IMR-90 (cell line): ENCODE measurements at regions not wholly inside any gene's neighbourhood (a gene's known extent, or its start where the extent isn't known, plus 50 kb on each side); places are given as distances from the start of the nearest gene placed in this dataset.

ENCODE experiments used
- ATAC-seq: fragments of 200-7000 bp; cut with Tn5 transposase; 2 replicates; pipeline ENCODE4 v1.9.1; 2020; ENCODE audit warnings: low read depth, mild to moderate bottlenecking, moderate library complexity
- BruUV-seq: library from RNA; stranded (reverse); fragments of 400-500 nt; replicated peaks from 2 replicates; lab custom pipeline; 2021; lab: Mats Ljungman, UMichigan
- CTCF ChIA-PET: fragments of 300-600 bp; formaldehyde crosslinking; extraction: SDS; loops from one replicate; lab custom pipeline; 2021; ENCODE audit warnings: antibody characterized with exemption; lab: Yijun Ruan, JAX
- POLR2A ChIA-PET: fragments of 300-600 bp; sonication (Branson Sonifier 250); formaldehyde crosslinking; loops from one replicate; lab custom pipeline; 2022; ENCODE audit warnings: antibody characterized with exemption; ENCODE audit not compliant: unreplicated experiment; lab: Charles Lee
- DNase-seq: peaks from one replicate; pipeline ENCODE4 v3.0.0; 2013
- H2AFZ ChIP-seq: replicated peaks from 2 replicates; pipeline ENCODE3; 2013; ENCODE audit warnings: low read length, mild to moderate bottlenecking; ENCODE audit not compliant: poor library complexity
- H2AK5ac ChIP-seq: 2 replicates; pipeline ENCODE4 v1.6.1; 2013; ENCODE audit warnings: low read depth, low read length, inconsistent platforms
- H2AK9ac ChIP-seq: replicated peaks from 2 replicates; pipeline ENCODE3; 2013; ENCODE audit warnings: mild to moderate bottlenecking, low read depth, low read length, moderate library complexity; ENCODE audit not compliant: poor library complexity
- H2BK120ac ChIP-seq: 2 replicates; pipeline ENCODE4 v1.6.1; 2013; ENCODE audit warnings: low read depth, low read length, inconsistent platforms
- H2BK15ac ChIP-seq: 3 replicates; pipeline ENCODE4 v1.6.1; 2013; ENCODE audit warnings: low read depth, low read length, inconsistent platforms
- H2BK20ac ChIP-seq: 2 replicates; pipeline ENCODE4 v1.6.1; 2013; ENCODE audit warnings: low read depth, mild to moderate bottlenecking, inconsistent platforms, low read length, moderate library complexity
- H2BK5ac ChIP-seq: 2 replicates; pipeline ENCODE4 v1.6.1; 2013; ENCODE audit warnings: mild to moderate bottlenecking, low read depth, low read length, inconsistent platforms; ENCODE audit not compliant: poor library complexity, severe bottlenecking
- H3K14ac ChIP-seq: replicated peaks from 2 replicates; pipeline ENCODE4 v1.6.1; 2013; ENCODE audit warnings: low read depth, low read length, inconsistent platforms
- H3K18ac ChIP-seq: 2 replicates; pipeline ENCODE4 v1.6.1; 2013; ENCODE audit warnings: low read depth, low read length, control low read depth
- H3K23ac ChIP-seq: 2 replicates; pipeline ENCODE4 v1.6.1; 2013; ENCODE audit warnings: low read depth, low read length, inconsistent platforms
- H3K27ac ChIP-seq: 2 replicates; pipeline ENCODE4 v1.5.1; 2013; ENCODE audit warnings: mild to moderate bottlenecking, control low read depth, low read length; ENCODE audit not compliant: insufficient read depth
- H3K27me3 ChIP-seq: 2 replicates; pipeline ENCODE4 v1.6.1; 2013; ENCODE audit warnings: low read length; ENCODE audit not compliant: control insufficient read depth, insufficient read depth
- H3K36me3 ChIP-seq: 2 replicates; pipeline ENCODE4 v1.6.1; 2013; ENCODE audit warnings: low read length, mixed read lengths; ENCODE audit not compliant: control insufficient read depth, insufficient read depth
- H3K4ac ChIP-seq: 2 replicates; pipeline ENCODE4 v1.6.1; 2013; ENCODE audit warnings: low read depth, low read length, inconsistent platforms
- H3K4me1 ChIP-seq: 2 replicates; pipeline ENCODE4 v1.6.1; 2013; ENCODE audit warnings: low read length, mixed read lengths; ENCODE audit not compliant: control insufficient read depth, insufficient read depth
- H3K4me2 ChIP-seq: 2 replicates; pipeline ENCODE4 v1.6.1; 2013; ENCODE audit warnings: low read depth, mild to moderate bottlenecking, control low read depth, low read length, moderate library complexity
- H3K4me3 ChIP-seq: 2 replicates; pipeline ENCODE4 v1.5.1; 2013; ENCODE audit warnings: low read depth, mild to moderate bottlenecking, control low read depth, low read length, moderate library complexity; ENCODE audit not compliant: insufficient read depth
- H3K56ac ChIP-seq: 2 replicates; pipeline ENCODE4 v1.6.1; 2013; ENCODE audit warnings: low read length, inconsistent platforms; ENCODE audit not compliant: insufficient read depth; ENCODE audit errors: extremely low read depth
- H3K79me1 ChIP-seq, 2 experiments: 2 replicates each; pipeline ENCODE4 v1.6.1; 2013; ENCODE audit warnings: low read length in 2 of 2, inconsistent platforms in 1 of 2, low read depth in 1 of 2
- H3K9ac ChIP-seq: 2 replicates; pipeline ENCODE4 v1.6.1; 2013; ENCODE audit warnings: low read depth, low read length, control low read depth
- H3K9me1 ChIP-seq: 2 replicates; pipeline ENCODE4 v1.6.1; 2013; ENCODE audit warnings: low read length, inconsistent platforms; ENCODE audit not compliant: insufficient read depth
- H3K9me3 ChIP-seq: 2 replicates; pipeline ENCODE4 v1.6.1; 2013; ENCODE audit warnings: low read length; ENCODE audit not compliant: control insufficient read depth, insufficient read depth
- H4K20me1 ChIP-seq: 2 replicates; pipeline ENCODE4 v1.6.1; 2013; ENCODE audit warnings: low read length, inconsistent platforms; ENCODE audit not compliant: insufficient read depth
- H4K5ac ChIP-seq: 2 replicates; pipeline ENCODE4 v1.6.1; 2013; ENCODE audit warnings: mild to moderate bottlenecking, low read depth, low read length, control low read depth
- H4K8ac ChIP-seq, 2 experiments: 2 replicates each; pipeline ENCODE4 v1.6.1; 2013; ENCODE audit warnings: low read depth in 2 of 2, low read length in 2 of 2, control low read depth in 1 of 2, inconsistent platforms in 1 of 2
- H4K91ac ChIP-seq: 2 replicates; pipeline ENCODE4 v1.6.1; 2013; ENCODE audit warnings: low read depth, low read length, inconsistent platforms; ENCODE audit not compliant: insufficient read depth
- BHLHE40 ChIP-seq: fragments of 150-350 bp; IDR thresholded peaks from 2 replicates; pipeline ENCODE4 v1.6.1; 2016; ENCODE audit warnings: mild to moderate bottlenecking, low read depth, low read length
- CEBPB ChIP-seq: IDR thresholded peaks from 2 replicates; pipeline ENCODE4 v1.6.1; 2012; ENCODE audit warnings: low read depth, low read length, improper control_type of control experiment
- CHD1 ChIP-seq: IDR thresholded peaks from 2 replicates; pipeline ENCODE4 v1.6.1; 2012; ENCODE audit warnings: low read depth, low read length, improper control_type of control experiment
- CTCF ChIP-seq: conservative IDR thresholded peaks from 2 replicates; pipeline ENCODE4 v1.5.1; 2012; ENCODE audit warnings: mild to moderate bottlenecking, low read depth, low read length, improper control_type of control experiment
- ELK1 ChIP-seq: fragments of 150-350 bp; IDR thresholded peaks from 2 replicates; pipeline ENCODE4 v1.6.1; 2016; ENCODE audit warnings: low read depth, mild to moderate bottlenecking, low read length, moderate library complexity, borderline replicate concordance
- FOS ChIP-seq: fragments of 150-350 bp; IDR thresholded peaks from 2 replicates; pipeline ENCODE4 v1.6.1; 2016; ENCODE audit warnings: low read depth, low read length
- MAFK ChIP-seq: IDR thresholded peaks from 2 replicates; pipeline ENCODE4 v1.6.1; 2012; ENCODE audit warnings: low read depth, low read length, improper control_type of control experiment
- MAZ ChIP-seq: IDR thresholded peaks from 2 replicates; pipeline ENCODE4 v1.6.1; 2012; ENCODE audit warnings: low read depth, mild to moderate bottlenecking, low read length, improper control_type of control experiment, moderate library complexity, borderline replicate concordance
- MXI1 ChIP-seq: IDR thresholded peaks from 2 replicates; pipeline ENCODE4 v1.6.1; 2012; ENCODE audit warnings: low read depth, mild to moderate bottlenecking, low read length, moderate library complexity, borderline replicate concordance
- NFE2L2 ChIP-seq: fragments of 150-350 bp; IDR thresholded peaks from 2 replicates; pipeline ENCODE4 v1.6.1; 2016; ENCODE audit warnings: low read depth, mild to moderate bottlenecking, low read length
- POLR2A ChIP-seq: IDR thresholded peaks from 2 replicates; pipeline ENCODE4 v1.6.1; 2012; ENCODE audit warnings: mild to moderate bottlenecking, low read depth, low read length
- RAD21 ChIP-seq: IDR thresholded peaks from 2 replicates; pipeline ENCODE4 v1.6.1; 2012; ENCODE audit warnings: low read length, improper control_type of control experiment
- RCOR1 ChIP-seq: IDR thresholded peaks from 2 replicates; pipeline ENCODE4 v1.6.1; 2012; ENCODE audit warnings: mild to moderate bottlenecking, low read length, improper control_type of control experiment; ENCODE audit not compliant: insufficient replicate concordance
- RFX5 ChIP-seq: IDR thresholded peaks from 2 replicates; pipeline ENCODE4 v1.8.0; 2012; ENCODE audit warnings: low read depth, mild to moderate bottlenecking, low read length, moderate library complexity
- SMC3 ChIP-seq: fragments of 150-350 bp; IDR thresholded peaks from 2 replicates; pipeline ENCODE4 v1.6.1; 2016; ENCODE audit warnings: low read depth, mild to moderate bottlenecking, antibody characterized with exemption, low read length, moderate library complexity
- USF2 ChIP-seq: fragments of 150-350 bp; IDR thresholded peaks from 2 replicates; pipeline ENCODE4 v1.6.1; 2017; ENCODE audit warnings: mild to moderate bottlenecking, antibody characterized with exemption, low read length, low read depth
- dilution Hi-C: fragments of 300-500 bp; cut with HindIII; formaldehyde crosslinking; loops from one replicate; pipeline ENCODE4 v1.14.3; 2018; ENCODE audit warnings: low sequenced_read_pairs; ENCODE audit not compliant: unreplicated experiment
- in situ Hi-C: fragments of 300-500 bp; cut with MboI; formaldehyde crosslinking; loops from 3 replicates; pipeline ENCODE4 v1.14.3; 2019; ENCODE audit warnings: low sequenced_read_pairs, inconsistent platforms, mixed read lengths
- intact Hi-C: fragments of 100-400 bp; cut with micrococcal nuclease; formaldehyde crosslinking; loops from 2 replicates; pipeline ENCODE4 v1.10.0; 2022

GRCh38 chr6:40770794-40771193 lies 183.6 kb upstream of the LRFN2 start:
- Histone ChIP-seq H3K9me3 (no peaks in the 10 kb centered on the region), H3K18ac (no peak overlapping the region), H3K9me1 (no peaks in the 10 kb centered on the region), H3K4ac (no peak overlapping the region), H3K9ac (no peak overlapping the region), H3K23ac (no peak overlapping the region), H2BK5ac (no peak overlapping the region), H3K79me1 (no peaks in the 10 kb centered on the region), H3K4me2 (no peak overlapping the region), H2AFZ (no peak overlapping the region), H2BK15ac (no peak overlapping the region), H3K36me3 (no peaks in the 10 kb centered on the region), H2AK5ac (no peak overlapping the region), H4K8ac (no peak overlapping the region), H4K5ac (no peak overlapping the region), H4K20me1 (no peaks in the 10 kb centered on the region), H4K91ac (no peak overlapping the region), H2BK120ac (no peak overlapping the region), H3K4me3 (no peak overlapping the region), H2AK9ac (no peak overlapping the region), H3K14ac (no peak overlapping the region), H2BK20ac (no peak overlapping the region), H3K56ac (no peak overlapping the region), H3K27me3 (no peaks in the 10 kb centered on the region), H3K4me1 (no peaks in the 10 kb centered on the region), H3K27ac (no peak overlapping the region)
- BruUV-seq: no TSS peak
- in situ Hi-C loops (no loop called here), intact Hi-C loops (no loop called here), dilution Hi-C loops (no loop called here)
- TF ChIP-seq NFE2L2 (no peak), RAD21 (no peak), SMC3 (no peak), CTCF (no peak), MXI1 (no peak), FOS (no peak), MAZ (no peak), POLR2A (no peak), CHD1 (no peak), BHLHE40 (no peak), RFX5 (no peak), RCOR1 (no peak), CEBPB (no peak), ELK1 (no peak), USF2 (no peak), MAFK (no peak)
- CTCF ChIA-PET: no interaction called here
- POLR2A ChIA-PET: no interaction called here
- no peak for ATAC-seq
- no peak for DNase-seq
